HG02642 (cell line): ENCODE measurements at regions not wholly inside any gene's neighbourhood (a gene's known extent, or its start where the extent isn't known, plus 50 kb on each side); places are given as distances from the start of the nearest gene placed in this dataset.

Experiments
- ATAC-seq: cut with Tn5 transposase; IDR thresholded peaks from one replicate; pipeline ENCODE4 v1.9.1; 2021; ENCODE audit warnings: mild to moderate bottlenecking; ENCODE audit not compliant: unreplicated experiment, poor library complexity

- no peak for ATAC-seq
These were observed 440.6 kb downstream of the MCTP2 start for GRCh38 chr15:94671858-94672532.

DNA sequence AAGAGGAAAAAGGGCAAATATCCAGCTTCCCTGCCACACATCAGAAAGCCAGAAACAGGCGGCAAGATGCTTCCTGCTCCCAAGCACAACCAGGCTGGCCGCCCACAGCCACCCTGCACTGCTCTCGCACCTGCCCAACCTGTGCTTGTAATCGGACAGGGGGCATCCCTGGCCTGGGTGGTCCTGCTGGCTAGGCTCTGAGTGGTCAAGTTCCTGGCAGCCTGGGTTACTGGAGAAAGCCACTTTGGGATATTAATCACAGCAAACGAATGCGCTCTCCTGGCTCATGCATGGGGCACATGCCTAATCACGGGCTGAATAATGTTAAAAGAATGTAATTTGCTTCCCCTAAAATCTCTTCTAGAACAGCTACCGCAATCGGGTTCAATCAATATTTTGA lies 442.4 kb downstream of the MCTP2 start:
- no peak for ATAC-seq

DNA sequence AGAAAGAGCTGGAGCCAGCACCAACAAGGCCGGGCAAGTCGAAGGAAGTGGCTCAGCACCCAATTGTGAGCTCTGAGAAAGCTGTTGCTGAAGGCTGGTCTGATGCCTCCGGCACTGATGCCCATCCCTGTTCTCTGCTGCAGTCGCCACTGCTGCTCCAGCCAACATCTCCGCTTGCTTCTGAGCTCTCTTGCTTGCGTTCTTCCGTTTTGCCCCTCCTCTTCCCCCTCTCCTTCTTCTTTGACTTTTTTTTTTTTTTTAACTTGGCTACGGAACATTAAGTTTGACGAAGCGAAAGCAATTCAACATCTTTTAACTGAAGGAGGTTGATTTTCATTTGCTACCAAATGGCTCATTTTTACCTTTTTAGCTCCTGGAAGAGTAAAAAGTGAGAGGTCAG lies 442.9 kb downstream of the MCTP2 start:
- ATAC-seq: no peak

DNA sequence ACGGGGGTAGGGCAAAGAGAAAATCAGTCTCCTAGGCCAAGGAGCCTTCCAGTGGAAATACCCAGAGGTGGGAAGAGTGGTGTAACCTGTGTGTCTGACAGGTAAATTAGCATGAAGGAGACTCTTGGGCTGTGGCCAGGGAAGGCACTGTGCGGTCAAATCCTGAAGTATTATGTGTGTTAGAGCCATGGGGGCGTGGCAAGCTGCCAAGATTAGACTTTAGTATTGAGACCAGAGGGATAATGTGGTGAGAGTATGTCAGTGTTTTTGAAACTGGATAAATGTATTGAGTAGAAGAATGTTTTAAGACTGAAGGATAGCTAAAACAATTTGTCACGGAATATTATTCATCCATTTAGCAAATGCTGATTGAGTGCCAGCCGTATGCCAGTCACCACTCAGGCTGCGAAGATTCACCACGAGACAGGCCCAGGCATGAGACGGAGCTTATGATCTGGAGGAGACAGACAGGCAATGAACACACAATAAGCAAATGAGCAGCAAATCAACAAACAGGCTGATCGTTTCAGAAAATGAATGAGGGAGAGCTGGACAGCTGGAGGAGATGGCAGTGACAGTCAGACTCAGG lies 445.9 kb downstream of the MCTP2 start:
- no peak for ATAC-seq

DNA sequence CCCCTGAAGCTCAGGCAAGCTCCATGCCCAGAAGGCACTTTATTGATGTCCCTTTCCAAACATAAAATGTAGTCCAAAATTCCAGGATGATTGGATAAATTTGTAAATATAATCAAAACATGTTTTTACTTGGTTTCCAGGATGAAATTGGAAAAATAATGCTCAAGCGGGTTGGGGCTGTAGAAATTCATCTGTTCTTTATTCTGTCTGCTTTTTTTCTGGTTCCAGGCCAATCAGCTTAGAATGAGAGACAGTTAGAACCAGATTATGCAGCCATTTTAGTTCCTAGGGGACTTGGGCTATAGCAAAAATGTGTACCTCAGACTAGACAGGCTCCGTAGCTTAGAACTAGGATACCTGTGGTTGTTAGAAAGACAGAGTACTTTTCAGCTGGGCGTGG lies 450.8 kb downstream of the MCTP2 start:
- no peak for ATAC-seq

DNA sequence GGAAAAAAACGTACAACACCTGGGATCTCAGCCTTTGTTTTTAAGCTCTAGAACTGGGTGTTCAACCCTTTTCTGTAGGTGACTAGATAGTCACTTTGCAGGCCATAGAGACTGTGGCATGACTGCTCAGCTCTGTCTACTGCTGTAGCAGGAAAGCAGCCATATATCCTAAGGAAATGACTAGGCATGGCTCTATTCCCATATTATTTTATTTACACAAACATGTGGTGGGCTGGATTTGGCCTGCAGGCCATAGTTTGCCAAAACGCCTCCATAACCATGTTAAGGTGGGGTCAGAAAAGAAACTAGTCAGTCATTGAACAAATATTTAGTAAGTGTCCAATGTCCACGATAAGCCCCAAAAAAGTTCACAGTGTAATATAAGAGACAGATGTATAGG lies 452.5 kb downstream of the MCTP2 start:
- no peak for ATAC-seq

DNA sequence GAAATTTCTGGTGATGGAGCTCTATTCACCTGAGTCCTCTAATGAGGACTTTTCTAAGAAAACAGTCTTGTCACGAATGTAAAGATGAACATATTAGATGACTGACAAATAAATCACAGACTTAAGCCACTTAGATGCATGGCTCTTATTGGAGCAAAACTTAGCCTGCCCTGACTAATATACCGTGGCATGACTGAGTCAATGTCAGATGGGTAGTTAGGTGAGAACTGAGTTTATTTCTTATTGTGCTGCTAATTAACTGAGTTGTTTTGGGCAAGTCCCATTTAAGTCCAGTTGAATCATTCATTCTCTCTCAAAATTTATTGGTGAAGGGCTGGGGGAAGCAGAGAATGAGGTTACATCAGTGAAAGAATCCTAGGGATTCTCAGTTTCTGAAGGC lies 459.8 kb downstream of the MCTP2 start:
- ATAC-seq: no peak

DNA sequence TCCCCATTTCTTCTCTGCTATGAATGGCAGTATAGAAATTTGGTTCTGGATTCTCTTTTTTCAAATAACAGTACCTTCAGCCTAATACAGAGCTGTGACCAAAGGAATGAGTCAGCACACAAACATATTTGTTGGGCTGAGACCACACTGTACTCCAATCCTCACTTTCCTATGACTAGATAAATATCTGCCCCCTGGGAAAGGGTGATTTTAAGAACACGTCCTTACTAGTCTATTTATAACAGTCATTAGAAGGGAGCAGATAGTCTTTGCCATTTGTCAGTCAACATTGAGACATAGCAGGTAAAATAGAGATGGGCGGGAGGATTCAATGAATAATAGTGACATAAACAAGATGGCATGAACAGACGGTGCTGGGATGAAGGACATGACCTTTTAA lies 461.3 kb downstream of the MCTP2 start:
- ATAC-seq: no peak

- ATAC-seq: no peak
These were observed 468.9 kb downstream of the MCTP2 start for GRCh38 chr15:94700211-94700610.

DNA sequence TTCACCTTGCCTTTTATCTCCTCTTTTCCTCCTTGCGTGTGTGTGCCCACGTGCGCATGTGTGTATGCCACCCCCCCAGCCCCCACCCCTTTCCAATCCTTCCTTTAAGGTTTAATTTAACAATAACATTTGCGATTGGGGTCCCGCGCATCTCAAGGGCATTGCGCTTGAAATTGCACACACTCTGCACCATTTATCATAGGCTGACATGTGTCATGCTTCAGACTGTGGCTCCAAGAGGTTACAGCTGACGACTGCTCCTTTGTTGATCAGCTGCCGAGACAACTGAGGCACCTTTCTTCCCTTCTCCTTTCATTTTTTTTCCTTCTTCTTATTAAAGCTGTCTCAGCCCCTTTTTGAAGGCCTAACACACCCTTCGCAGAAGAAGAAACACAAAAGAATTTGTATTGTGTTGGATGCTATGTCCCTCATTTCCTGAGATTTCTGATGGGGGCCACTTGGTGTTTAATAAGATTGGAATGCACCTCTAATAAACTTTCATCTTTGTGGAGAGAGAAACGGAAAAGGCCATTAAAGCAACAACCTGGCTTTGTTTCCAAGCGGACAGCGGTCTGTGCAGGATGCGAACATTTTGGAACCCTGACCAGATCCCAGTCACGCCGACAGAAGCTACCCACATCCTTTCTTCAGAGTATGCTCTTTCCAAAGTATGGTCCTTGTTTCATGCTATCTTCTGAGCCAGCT lies 470.1 kb downstream of the MCTP2 start:
- ATAC-seq: no peak

GRCh38 chr15:94703596-94703995 lies 472.2 kb downstream of the MCTP2 start:
- ATAC-seq: no peak

- ATAC-seq: no peak
These were observed 473.1 kb downstream of the MCTP2 start for GRCh38 chr15:94704421-94704820.

- no peak for ATAC-seq
These were observed 473.6 kb downstream of the MCTP2 start for GRCh38 chr15:94704946-94705345.

GRCh38 chr15:94709319-94709718 lies 478.0 kb downstream of the MCTP2 start:
- ATAC-seq: no peak

DNA sequence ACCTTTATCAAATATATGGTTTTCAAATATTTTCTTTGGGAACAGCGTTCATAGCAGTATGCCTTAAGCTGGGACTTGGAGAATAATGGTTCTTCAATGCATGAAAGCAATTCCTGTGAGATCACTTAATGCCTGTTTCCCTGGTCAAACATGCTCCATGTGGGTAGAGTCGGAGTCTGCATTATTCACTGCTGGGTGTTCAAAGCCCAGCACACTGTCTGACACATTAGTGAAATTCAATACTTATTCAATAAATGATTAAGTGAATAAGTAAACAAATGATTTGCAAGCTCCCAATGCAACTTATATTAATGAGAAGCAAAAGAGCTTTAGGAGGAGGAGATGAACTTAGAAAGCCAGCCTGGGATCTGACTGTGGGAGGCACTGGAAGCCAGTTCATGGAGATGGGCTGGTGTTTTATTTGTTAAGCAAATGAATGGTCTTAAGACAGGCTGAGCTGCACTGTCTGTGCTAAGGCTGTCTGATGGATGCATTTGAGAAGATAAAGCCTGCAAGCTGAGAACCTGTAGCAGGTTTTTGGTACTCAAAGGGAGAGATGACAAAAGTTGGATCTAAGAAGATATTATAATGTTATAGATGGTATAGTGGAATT lies 490.8 kb downstream of the MCTP2 start:
- ATAC-seq: no peak

GRCh38 chr15:94723801-94724200 lies 492.4 kb downstream of the MCTP2 start:
- no peak for ATAC-seq

- ATAC-seq: no peak
These were observed 499.9 kb downstream of the MCTP2 start for GRCh38 chr15:94731286-94731685.

DNA sequence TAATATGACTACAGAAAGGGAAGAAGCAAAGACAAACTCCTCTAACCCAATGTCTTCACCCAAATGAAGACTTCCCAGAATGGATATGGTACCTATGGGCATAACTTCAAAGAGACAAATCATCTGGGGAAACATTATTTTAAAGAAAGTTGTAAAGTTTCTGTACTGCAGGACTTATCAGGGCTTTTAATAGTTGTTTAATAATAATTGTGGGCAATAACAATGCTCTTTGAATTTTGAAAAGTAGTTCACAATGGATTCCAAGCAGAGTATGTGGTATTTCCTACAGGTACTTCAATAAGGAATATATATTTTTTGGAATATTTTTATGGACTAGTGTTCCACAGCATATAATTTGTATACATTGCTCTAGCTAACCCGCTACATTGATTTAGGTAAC lies 503.1 kb downstream of the MCTP2 start:
- no peak for ATAC-seq

DNA sequence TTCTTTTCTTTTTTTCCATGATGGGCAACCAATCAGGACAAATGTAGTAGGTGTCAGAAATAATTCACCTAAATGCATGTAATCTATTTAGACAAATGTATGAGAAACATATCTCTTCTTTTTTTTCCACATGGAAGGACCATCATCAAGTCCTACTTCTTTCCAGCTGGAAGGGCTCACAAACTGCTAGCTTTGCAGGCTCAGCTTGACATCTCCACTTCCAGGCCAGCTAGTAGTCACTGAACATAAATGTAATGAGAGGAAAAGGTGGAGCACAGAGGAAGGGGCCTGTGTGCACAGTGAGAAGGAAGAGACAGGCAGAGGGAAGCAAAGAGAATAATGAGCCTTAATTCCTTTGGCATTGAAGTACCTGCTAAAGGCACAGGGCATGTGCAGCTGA lies 504.9 kb downstream of the MCTP2 start:
- ATAC-seq: no peak

GRCh38 chr15:94739639-94740038 lies 508.3 kb downstream of the MCTP2 start:
- no peak for ATAC-seq

DNA sequence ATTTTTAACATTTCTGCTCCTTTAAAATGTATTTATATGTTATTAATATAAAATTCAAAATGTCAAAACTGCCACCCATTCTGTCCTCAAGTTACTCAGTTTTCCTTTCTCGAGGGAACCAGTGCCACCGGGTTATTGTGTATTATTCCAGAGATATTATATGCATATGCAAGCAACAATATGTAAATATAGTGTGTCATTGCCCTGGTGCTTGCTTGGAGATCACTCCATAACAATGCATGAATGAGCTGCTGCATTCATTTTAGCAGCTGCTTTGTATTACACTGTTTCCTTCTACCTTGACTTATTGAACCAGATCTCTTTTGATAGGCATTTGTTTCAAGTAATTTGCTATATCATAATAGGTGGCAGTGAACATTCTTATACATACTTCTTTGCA lies 509.1 kb downstream of the MCTP2 start:
- no peak for ATAC-seq
